ENCODE measurements at regions not wholly inside any gene's neighbourhood (a gene's known extent, or its start where the extent isn't known, plus 50 kb on each side); places are given as distances from the start of the nearest gene placed in this dataset.

DNA sequence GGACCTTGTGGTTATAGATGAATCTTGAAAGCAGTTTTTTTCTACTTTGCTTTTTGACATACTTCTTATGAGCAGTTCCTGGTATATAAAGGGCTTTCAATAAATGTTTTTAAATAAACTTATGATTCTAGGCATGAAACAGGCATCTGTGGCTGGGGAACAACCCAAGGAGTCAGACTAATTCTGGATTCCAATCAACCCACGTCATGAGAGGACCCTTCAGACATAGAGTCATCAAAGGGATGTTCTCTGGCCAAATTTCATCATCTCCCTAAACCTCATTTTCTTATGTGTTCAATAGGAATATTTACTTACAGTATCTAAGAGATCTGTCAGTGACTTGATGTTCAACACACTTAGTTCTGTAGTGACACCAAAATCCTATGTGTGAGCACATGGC is 243.8 kb upstream of the ZNF462 start:
- no peak for TF ChIP-seq CTCF (IDR thresholded peaks at IDR 0.05)
- TF ChIP-seq POLR2A (IDR thresholded peaks at IDR 0.05), result no peak

Measured in uterus (tissue), 2 donors.